Hepatocyte (in vitro differentiated cells): ENCODE measurements at regions not wholly inside any gene's neighbourhood (a gene's known extent, or its start where the extent isn't known, plus 50 kb on each side); places are given as distances from the start of the nearest gene placed in this dataset.
A peak's percentile ranks its signal among the peaks of the same experiment; 100 is the strongest.

ENCODE experiments used
- DNase-seq: peaks from one replicate; pipeline ENCODE4 v3.0.0-alpha.2; 2016; ENCODE audit warnings: low spot score
- H2AFZ ChIP-seq: fragments of 200-600 bp; sonication (generic); 2 replicates; pipeline ENCODE4 v1.6.0; 2016; ENCODE audit warnings: antibody characterized with exemption, mild to moderate bottlenecking
- H3K27ac ChIP-seq: fragments of 200-600 bp; sonication (generic); 2 replicates; pipeline ENCODE4 v1.5.1; 2016; ENCODE audit warnings: mild to moderate bottlenecking
- H3K27me3 ChIP-seq: fragments of 200-600 bp; sonication (generic); 2 replicates; pipeline ENCODE4 v1.6.1; 2016
- H3K36me3 ChIP-seq: fragments of 200-600 bp; sonication (generic); replicated peaks from 2 replicates; pipeline ENCODE4 v1.5.1; 2016; ENCODE audit warnings: low read depth; ENCODE audit not compliant: insufficient read depth
- H3K4me1 ChIP-seq: fragments of 200-600 bp; sonication (generic); 2 replicates; pipeline ENCODE4 v1.5.1; 2016; ENCODE audit warnings: mild to moderate bottlenecking, moderate library complexity; ENCODE audit not compliant: insufficient read depth
- H3K4me2 ChIP-seq: fragments of 200-600 bp; sonication (generic); 2 replicates; pipeline ENCODE4 v1.6.0; 2016
- H3K4me3 ChIP-seq: fragments of 200-600 bp; sonication (generic); 2 replicates; pipeline ENCODE4 v1.5.1; 2016; ENCODE audit warnings: mild to moderate bottlenecking
- H3K79me2 ChIP-seq: fragments of 200-600 bp; sonication (generic); 2 replicates; pipeline ENCODE4 v1.6.0; 2017; ENCODE audit warnings: mild to moderate bottlenecking
- H3K9me2 ChIP-seq: fragments of 200-600 bp; sonication (generic); replicated peaks from 2 replicates; pipeline ENCODE4 v1.6.0; 2017; ENCODE audit warnings: mild to moderate bottlenecking; ENCODE audit not compliant: insufficient read depth
- H3K9me3 ChIP-seq: fragments of 200-600 bp; sonication (generic); 2 replicates; pipeline ENCODE4 v1.5.1; 2016; ENCODE audit warnings: low read depth, mild to moderate bottlenecking
- H4K20me1 ChIP-seq: fragments of 200-600 bp; sonication (generic); 2 replicates; pipeline ENCODE4 v1.6.0; 2016; ENCODE audit warnings: mild to moderate bottlenecking; ENCODE audit not compliant: insufficient read depth, poor library complexity, severe bottlenecking
- CTCF ChIP-seq: fragments of 200-600 bp; sonication (generic); IDR thresholded peaks from 2 replicates; pipeline ENCODE4 v1.5.1; 2016; ENCODE audit warnings: antibody characterized with exemption, mild to moderate bottlenecking; ENCODE audit not compliant: poor library complexity
- EZH2 ChIP-seq: fragments of 200-600 bp; sonication (generic); IDR thresholded peaks from 2 replicates; pipeline ENCODE4 v1.6.1; 2016; ENCODE audit warnings: antibody characterized with exemption, mild to moderate bottlenecking, borderline replicate concordance
- EZH2phosphoT487 ChIP-seq: fragments of 200-600 bp; sonication (generic); IDR thresholded peaks from one replicate; pipeline ENCODE4 v1.6.1; 2018; ENCODE audit warnings: antibody characterized with exemption, mild to moderate bottlenecking, low read depth, moderate library complexity; ENCODE audit not compliant: unreplicated experiment, severe bottlenecking
- WGBS: methylation state at CpG from one replicate; pipeline ENCODE4 v1.1.6; 2016; ENCODE audit warnings: low lambda C conversion rate; ENCODE audit errors: missing lambda C conversion rate; 5-methylcytosine and 5-hydroxymethylcytosine counted together

- H3K4me2 ChIP-seq: no peak overlapping the region
- DNase-seq: no peak
- no peaks in the 10 kb centered on the region for H3K27me3 ChIP-seq
- no peak for TF ChIP-seq CTCF
- no peak for TF ChIP-seq EZH2
- H2AFZ ChIP-seq: no peak overlapping the region
- H3K27ac ChIP-seq: no peak overlapping the region
- H3K36me3 ChIP-seq: no peaks in the 10 kb centered on the region
- no peaks in the 10 kb centered on the region for H3K9me3 ChIP-seq
- no peaks in the 10 kb centered on the region for H3K4me1 ChIP-seq
- no peaks in the 10 kb centered on the region for H3K79me2 ChIP-seq
- 63% methylated on average over 3 of the region's 3 CpGs for WGBS
- H3K9me2 ChIP-seq: no peaks in the 10 kb centered on the region
- H3K4me3 ChIP-seq: no peak overlapping the region
- no peaks in the 10 kb centered on the region for H4K20me1 ChIP-seq
Measured at GRCh38 chr3:82100378-82100777, 338.9 kb upstream of the GBE1 start.

- Histone ChIP-seq H3K9me2 (no peaks in the 10 kb centered on the region), H3K36me3 (no peaks in the 10 kb centered on the region), H3K4me2 (no peak overlapping the region), H3K4me1 (no peaks in the 10 kb centered on the region), H2AFZ (no peak overlapping the region), H3K27me3 (no peaks in the 10 kb centered on the region), H3K27ac (no peak overlapping the region), H4K20me1 (no peaks in the 10 kb centered on the region), H3K9me3 (no peaks in the 10 kb centered on the region), H3K79me2 (no peaks in the 10 kb centered on the region), H3K4me3 (no peak overlapping the region)
- 90% methylated on average over 3 of the region's 3 CpGs for WGBS
- TF ChIP-seq EZH2 (no peak), CTCF (no peak), EZH2phosphoT487 (no peak)
- no peak for DNase-seq
Measured at GRCh38 chr3:82093641-82094040, 332.2 kb upstream of the GBE1 start.

- Histone ChIP-seq H4K20me1 (no peaks in the 10 kb centered on the region), H2AFZ (no peak overlapping the region), H3K4me3 (no peak overlapping the region), H3K9me3 (no peaks in the 10 kb centered on the region), H3K27me3 (no peaks in the 10 kb centered on the region), H3K4me1 (no peaks in the 10 kb centered on the region), H3K27ac (no peak overlapping the region), H3K9me2 (no peaks in the 10 kb centered on the region), H3K36me3 (no peaks in the 10 kb centered on the region), H3K79me2 (no peaks in the 10 kb centered on the region), H3K4me2 (no peak overlapping the region)
- 83% methylated on average over 3 of the region's 3 CpGs for WGBS
- no peak for DNase-seq
- TF ChIP-seq CTCF (no peak), EZH2phosphoT487 (no peak), EZH2 (no peak)
Measured at GRCh38 chr3:82088749-82089148, 327.3 kb upstream of the GBE1 start.

GRCh38 chr3:82087958-82088357 is 326.5 kb upstream of the GBE1 start:
- Histone ChIP-seq H3K27me3 (no peaks in the 10 kb centered on the region), H3K9me2 (no peaks in the 10 kb centered on the region), H3K36me3 (no peaks in the 10 kb centered on the region), H3K4me2 (no peak overlapping the region), H4K20me1 (no peaks in the 10 kb centered on the region), H3K9me3 (no peaks in the 10 kb centered on the region), H3K27ac (no peak overlapping the region), H3K4me1 (no peaks in the 10 kb centered on the region), H2AFZ (no peak overlapping the region), H3K79me2 (no peaks in the 10 kb centered on the region), H3K4me3 (no peak overlapping the region)
- 64% methylated on average over 2 of the region's 2 CpGs for WGBS
- peak; percentile 15 for DNase-seq
- no peak for TF ChIP-seq EZH2
- TF ChIP-seq EZH2phosphoT487: no peak
- TF ChIP-seq CTCF: no peak
